ENCODE measurements at regions not wholly inside any gene's neighbourhood (a gene's known extent, or its start where the extent isn't known, plus 50 kb on each side); places are given as distances from the start of the nearest gene placed in this dataset.

- Histone ChIP-seq H3K36me3 (ENCODE audit: control insufficient read depth, insufficient read depth, low read length) (no peaks in the 10 kb centered on the region), H3K4me3 (ENCODE audit: low read depth, low read length) (no peak overlapping the region), H3K27me3 (ENCODE audit: control insufficient read depth, insufficient read depth, low read length) (no peaks in the 10 kb centered on the region)
- TF ChIP-seq CTCF (IDR thresholded peaks at IDR 0.05; ENCODE audit: insufficient read depth, low read length, poor library complexity, severe bottlenecking), result no peak
- DNase-seq (ENCODE audit: low read depth), result no peak
Measured at GRCh38 chr4:53767482-53767881, 176.2 kb upstream of the LNX1 start.

- Histone ChIP-seq H3K4me3 (ENCODE audit: low read depth, low read length) (no peak overlapping the region), H3K36me3 (ENCODE audit: control insufficient read depth, insufficient read depth, low read length) (no peaks in the 10 kb centered on the region), H3K27me3 (ENCODE audit: control insufficient read depth, insufficient read depth, low read length) (no peaks in the 10 kb centered on the region)
- no peak for TF ChIP-seq CTCF (IDR thresholded peaks at IDR 0.05; ENCODE audit: insufficient read depth, low read length, poor library complexity, severe bottlenecking)
- no peak for DNase-seq (ENCODE audit: low read depth)
Measured at GRCh38 chr4:53764761-53765490, 173.6 kb upstream of the LNX1 start.

- Histone ChIP-seq H3K36me3 (ENCODE audit: control insufficient read depth, insufficient read depth, low read length) (no peaks in the 10 kb centered on the region), H3K27me3 (ENCODE audit: control insufficient read depth, insufficient read depth, low read length) (no peaks in the 10 kb centered on the region), H3K4me3 (ENCODE audit: low read depth, low read length) (no peak overlapping the region)
- TF ChIP-seq CTCF (IDR thresholded peaks at IDR 0.05; ENCODE audit: insufficient read depth, low read length, poor library complexity, severe bottlenecking), result no peak
- no peak for DNase-seq (ENCODE audit: low read depth)
Measured at GRCh38 chr4:53763813-53764597, 172.7 kb upstream of the LNX1 start.

GRCh38 chr4:53755656-53756055 lies 164.4 kb upstream of the LNX1 start:
- H3K4me3 ChIP-seq (ENCODE audit: low read depth, low read length), result no peak overlapping the region
- no peaks in the 10 kb centered on the region for H3K27me3 ChIP-seq (ENCODE audit: control insufficient read depth, insufficient read depth, low read length)
- no peaks in the 10 kb centered on the region for H3K36me3 ChIP-seq (ENCODE audit: control insufficient read depth, insufficient read depth, low read length)
- no peak for TF ChIP-seq CTCF (IDR thresholded peaks at IDR 0.05; ENCODE audit: insufficient read depth, low read length, poor library complexity, severe bottlenecking)
- DNase-seq (ENCODE audit: low read depth), result no peak

- DNase-seq (ENCODE audit: low read depth), result no peak
- H3K27me3 ChIP-seq (ENCODE audit: control insufficient read depth, insufficient read depth, low read length), result no peaks in the 10 kb centered on the region
- no peak for TF ChIP-seq CTCF (IDR thresholded peaks at IDR 0.05; ENCODE audit: insufficient read depth, low read length, poor library complexity, severe bottlenecking)
Measured at GRCh38 chr4:53752124-53752523, 160.8 kb upstream of the LNX1 start.

More at GRCh38 chr4:53752124-53752523, 160.8 kb upstream of the LNX1 start:
- Histone ChIP-seq H3K36me3 (ENCODE audit: control insufficient read depth, insufficient read depth, low read length) (no peaks in the 10 kb centered on the region), H3K4me3 (ENCODE audit: low read depth, low read length) (no peak overlapping the region)
